Fibroblast of lung (primary cell): ENCODE measurements at regions not wholly inside any gene's neighbourhood (a gene's known extent, or its start where the extent isn't known, plus 50 kb on each side); places are given as distances from the start of the nearest gene placed in this dataset.

ENCODE experiments used
- DNase-seq, 2 donors: peaks; one replicate each; pipeline versions ENCODE4 v3.0.0 to v3.0.0-alpha.2; 2010; ENCODE audit warnings: low read depth in 2 of 2
- H2AFZ ChIP-seq: 2 replicates; pipeline ENCODE4 v1.5.1; 2012; ENCODE audit warnings: low read length, control low read depth, inconsistent platforms
- H3K27ac ChIP-seq: 2 replicates; pipeline ENCODE4 v1.5.1; 2011; ENCODE audit warnings: low read length, control low read depth; ENCODE audit not compliant: insufficient read depth
- H3K27me3 ChIP-seq: 2 replicates; pipeline ENCODE4 v1.5.1; 2011; ENCODE audit warnings: mild to moderate bottlenecking, low read length; ENCODE audit not compliant: control insufficient read depth, insufficient read depth
- H3K36me3 ChIP-seq: 2 replicates; pipeline ENCODE4 v1.5.1; 2011; ENCODE audit warnings: low read length; ENCODE audit not compliant: control insufficient read depth, insufficient read depth
- H3K4me1 ChIP-seq: 2 replicates; pipeline ENCODE4 v1.5.1; 2011; ENCODE audit warnings: low read length; ENCODE audit not compliant: control insufficient read depth, insufficient read depth; ENCODE audit errors: extremely low read depth
- H3K4me2 ChIP-seq: 2 replicates; pipeline ENCODE4 v1.5.1; 2011; ENCODE audit warnings: low read length, control low read depth; ENCODE audit not compliant: insufficient read depth; ENCODE audit errors: extremely low read depth
- H3K4me3 ChIP-seq, 4 experiments: fragments of 200-600 bp in 1 of 4; sonication (generic) in 1 of 4; replicated peaks in 1 of 4; 2 replicates each; pipeline ENCODE4 v1.5.1; 2011 to 2016; ENCODE audit warnings: low read length in 4 of 4, low read depth in 3 of 4, mild to moderate bottlenecking in 3 of 4, control low read depth in 2 of 4, inconsistent platforms in 1 of 4, mixed read lengths in 1 of 4; ENCODE audit not compliant: insufficient read depth in 1 of 4; ENCODE audit errors: control extremely low read depth in 1 of 4
- H3K79me2 ChIP-seq: 2 replicates; pipeline ENCODE4 v1.5.1; 2012; ENCODE audit warnings: mild to moderate bottlenecking, low read length, inconsistent platforms; ENCODE audit not compliant: control insufficient read depth, insufficient read depth
- H3K9ac ChIP-seq: 2 replicates; pipeline ENCODE4 v1.5.1; 2011; ENCODE audit warnings: mild to moderate bottlenecking, low read length, control low read depth; ENCODE audit not compliant: insufficient read depth
- H3K9me3 ChIP-seq: 2 replicates; pipeline ENCODE4 v1.5.1; 2012; ENCODE audit warnings: low read depth, low read length; ENCODE audit not compliant: control insufficient read depth, insufficient read depth
- H4K20me1 ChIP-seq: 2 replicates; pipeline ENCODE4 v1.5.1; 2011; ENCODE audit warnings: low read length; ENCODE audit not compliant: control insufficient read depth, insufficient read depth; ENCODE audit errors: extremely low read depth
- CTCF ChIP-seq, 2 donors: IDR thresholded peaks in 1 of 2; conservative IDR thresholded peaks in 1 of 2; 1 replicate in 1 of 2; 2 replicates in 1 of 2; pipeline ENCODE4 v1.5.1; 2011 to 2012; ENCODE audit warnings: low read length in 2 of 2, control low read depth in 1 of 2, inconsistent platforms in 1 of 2, low read depth in 1 of 2, mild to moderate bottlenecking in 1 of 2
- EZH2 ChIP-seq: IDR thresholded peaks from 2 replicates; pipeline ENCODE4 v1.5.1; 2012; ENCODE audit warnings: low read length, control low read depth, mild to moderate bottlenecking; ENCODE audit errors: missing control alignments

GRCh38 chr20:47921408-47921807 lies 136.1 kb upstream of the SULF2 start:
- no peak overlapping the region for H3K27ac ChIP-seq
- no peak overlapping the region for H3K9ac ChIP-seq
- H4K20me1 ChIP-seq: no peaks in the 10 kb centered on the region
- H3K36me3 ChIP-seq: no peaks in the 10 kb centered on the region
- no peaks in the 10 kb centered on the region for H3K4me1 ChIP-seq
- DNase-seq: peak in 1 of 2 donors; percentile 36
- no peaks in the 10 kb centered on the region for H3K79me2 ChIP-seq
- H3K4me2 ChIP-seq: no peak overlapping the region
- no peak for TF ChIP-seq EZH2
- TF ChIP-seq CTCF (conservative IDR thresholded peaks at IDR 0.05 in 1 of 2, IDR thresholded peaks at IDR 0.05 in 1 of 2; ENCODE audit: low read depth in 1 of 2, low read length in 2 of 2): no peak
- no peaks in the 10 kb centered on the region for H3K9me3 ChIP-seq
- no peak overlapping the region for H2AFZ ChIP-seq
- H3K27me3 ChIP-seq: no peaks in the 10 kb centered on the region
- H3K4me3 ChIP-seq: no peak overlapping the region

- no peak for TF ChIP-seq CTCF (conservative IDR thresholded peaks at IDR 0.05 in 1 of 2, IDR thresholded peaks at IDR 0.05 in 1 of 2; ENCODE audit: low read depth in 1 of 2, low read length in 2 of 2)
- TF ChIP-seq EZH2: no peak
- H3K4me1 ChIP-seq: no peaks in the 10 kb centered on the region
- H3K9me3 ChIP-seq: no peaks in the 10 kb centered on the region
- H3K27ac ChIP-seq: no peak overlapping the region
- no peaks in the 10 kb centered on the region for H4K20me1 ChIP-seq
- no peak for DNase-seq
- H3K4me3 ChIP-seq: no peak overlapping the region
- no peak overlapping the region for H3K9ac ChIP-seq
- H2AFZ ChIP-seq: no peak overlapping the region
- H3K79me2 ChIP-seq: no peaks in the 10 kb centered on the region
- H3K4me2 ChIP-seq: no peak overlapping the region
- H3K36me3 ChIP-seq: no peaks in the 10 kb centered on the region
- H3K27me3 ChIP-seq: no peaks in the 10 kb centered on the region
These were observed 132.3 kb upstream of the SULF2 start for GRCh38 chr20:47917549-47918070.

GRCh38 chr20:47915495-47915894 lies 130.2 kb upstream of the SULF2 start:
- no peaks in the 10 kb centered on the region for H3K4me1 ChIP-seq
- DNase-seq: no peak
- TF ChIP-seq CTCF (conservative IDR thresholded peaks at IDR 0.05 in 1 of 2, IDR thresholded peaks at IDR 0.05 in 1 of 2; ENCODE audit: low read depth in 1 of 2, low read length in 2 of 2): no peak
- no peak for TF ChIP-seq EZH2
- H4K20me1 ChIP-seq: no peaks in the 10 kb centered on the region
- H3K27ac ChIP-seq: no peak overlapping the region
- H2AFZ ChIP-seq: no peak overlapping the region
- no peaks in the 10 kb centered on the region for H3K27me3 ChIP-seq
- H3K79me2 ChIP-seq: no peaks in the 10 kb centered on the region
- H3K9me3 ChIP-seq: no peaks in the 10 kb centered on the region
- H3K4me2 ChIP-seq: no peak overlapping the region
- no peaks in the 10 kb centered on the region for H3K36me3 ChIP-seq
- no peak overlapping the region for H3K9ac ChIP-seq
- no peak overlapping the region for H3K4me3 ChIP-seq
